ENCODE measurements at regions not wholly inside any gene's neighbourhood (a gene's known extent, or its start where the extent isn't known, plus 50 kb on each side); places are given as distances from the start of the nearest gene placed in this dataset.

DNA sequence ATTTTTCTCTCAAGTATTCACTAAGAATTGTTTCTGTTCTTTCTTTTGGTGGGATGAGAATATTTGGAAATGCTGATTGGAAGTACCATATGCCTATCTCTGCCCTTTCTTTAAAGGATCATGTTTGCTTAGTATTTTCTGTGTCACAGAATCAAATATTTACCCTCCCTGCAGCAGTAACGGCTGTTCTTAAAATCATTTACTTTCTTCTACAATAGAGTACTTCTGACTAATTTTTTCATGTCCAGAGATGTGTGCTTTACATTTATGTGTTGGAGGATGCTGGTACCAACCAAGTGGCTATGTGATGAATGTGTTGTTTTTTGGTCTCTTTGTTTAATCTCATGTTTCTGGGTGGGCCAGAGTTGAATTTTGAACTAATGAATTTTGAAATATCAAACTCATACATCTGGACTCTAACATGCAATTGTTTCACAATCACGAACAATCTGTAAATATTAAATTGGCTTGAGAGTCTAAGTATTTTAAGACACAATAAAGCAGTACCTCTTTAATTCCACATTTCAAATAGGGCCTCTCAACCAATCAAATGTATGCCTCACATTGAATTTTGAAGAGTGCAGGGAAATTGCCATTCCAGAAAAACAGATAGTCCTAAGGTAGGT is 59.4 kb upstream of the ARSJ start:
- no peaks in the 10 kb centered on the region for H3K4me1 ChIP-seq (ENCODE audit: control insufficient read depth in 1 of 2, insufficient read depth in 2 of 2, low read length in 2 of 2)
- H3K4me1 Mint-ChIP-seq: no peaks in the 10 kb centered on the region
- no CpG with 5 or more reads among the region's 2 CpGs for WGBS (ENCODE audit: insufficient coverage)
- H3K9ac ChIP-seq (ENCODE audit: insufficient read depth, low read length, poor library complexity, severe bottlenecking): no peak overlapping the region
- no peak overlapping the region for H3K27ac Mint-ChIP-seq
- no peak overlapping the region for H2AFZ ChIP-seq (ENCODE audit: insufficient read depth, low read depth, low read length, poor library complexity, severe bottlenecking)
- H3K9me3 Mint-ChIP-seq: peaks cover 0 to 2% (median 0%) of the 10 kb centered on the region in 7 donors
- no peak overlapping the region for H3K4me3 Mint-ChIP-seq
- no peaks in the 10 kb centered on the region for H3K79me2 ChIP-seq (ENCODE audit: insufficient read depth, low read length)
- no peak for DNase-seq
- peaks cover 0 to 1% (median 1%) of the 10 kb centered on the region in 3 donors for H3K27me3 Mint-ChIP-seq (ENCODE audit: low read depth in 3 of 3)
- H3K27ac ChIP-seq (ENCODE audit: low read depth in 1 of 2, low read length in 2 of 2): no peak overlapping the region
- H3K4me2 ChIP-seq (replicated peaks; ENCODE audit: extremely low read depth, low read length, poor library complexity, severe bottlenecking): no peak overlapping the region
- H3K27me3 ChIP-seq (ENCODE audit: control insufficient read depth in 2 of 2, insufficient read depth in 2 of 2, low read length in 2 of 2): no peaks in the 10 kb centered on the region
- H3K4me3 ChIP-seq (replicated peaks in 1 of 3; ENCODE audit: low read depth in 2 of 3, low read length in 3 of 3): no peak overlapping the region
- H3K36me3 ChIP-seq (replicated peaks in 1 of 2; ENCODE audit: control insufficient read depth in 1 of 2, insufficient read depth in 2 of 2, low read length in 2 of 2): no peaks in the 10 kb centered on the region
- H4K20me1 ChIP-seq (ENCODE audit: insufficient read depth, low read length): no peaks in the 10 kb centered on the region
- no peaks in the 10 kb centered on the region for H3K36me3 Mint-ChIP-seq
- intact Hi-C loops (cut with micrococcal nuclease): no loop called here
- no peaks in the 10 kb centered on the region for H3K9me3 ChIP-seq (replicated peaks in 1 of 2; ENCODE audit: control insufficient read depth in 1 of 2, insufficient read depth in 1 of 2, low read length in 2 of 2)
- no peak for TF ChIP-seq CTCF (IDR thresholded peaks at IDR 0.05)

DNA sequence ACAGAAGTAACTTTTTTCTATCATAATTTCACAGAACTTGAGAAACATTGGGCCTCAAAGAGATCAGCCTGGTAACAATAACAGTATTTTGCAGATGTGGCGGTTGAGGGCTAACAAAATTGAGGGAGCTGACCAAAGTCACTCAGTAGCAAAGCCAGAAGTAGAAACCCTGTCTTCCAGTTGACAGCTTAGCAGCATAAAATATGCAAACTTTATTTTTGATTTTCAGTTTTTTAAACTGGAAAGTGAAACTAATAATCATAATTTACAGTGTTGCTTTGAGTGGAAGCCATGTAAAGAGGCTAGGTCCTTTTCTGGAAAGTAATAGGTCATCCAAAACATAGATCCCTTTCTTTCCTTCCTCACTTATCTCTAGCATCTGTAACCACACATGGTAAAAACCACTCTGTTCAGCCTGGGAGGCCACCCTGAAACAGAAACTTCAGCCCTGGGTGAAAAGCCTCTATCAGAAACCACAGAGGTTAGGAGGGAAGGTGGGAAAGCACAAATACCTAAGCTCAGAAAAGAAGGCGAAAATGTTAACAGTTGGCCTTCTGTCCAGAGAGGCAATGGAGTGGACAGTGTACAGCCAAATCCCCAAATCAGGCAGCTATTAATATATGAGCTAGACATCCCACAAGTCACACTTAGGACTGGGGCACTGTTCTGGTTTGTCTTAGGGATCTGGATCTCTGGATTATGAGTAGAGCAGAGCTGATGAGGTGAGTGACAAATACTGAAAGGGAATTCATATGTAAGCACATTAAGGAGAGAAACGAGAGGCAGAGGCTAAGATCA is 61.1 kb upstream of the ARSJ start:
- Histone ChIP-seq H3K79me2 (ENCODE audit: insufficient read depth, low read length) (no peaks in the 10 kb centered on the region), H3K4me3 (replicated peaks in 1 of 3; ENCODE audit: low read depth in 2 of 3, low read length in 3 of 3) (no peak overlapping the region), H3K4me2 (replicated peaks; ENCODE audit: extremely low read depth, low read length, poor library complexity, severe bottlenecking) (no peak overlapping the region), H3K27me3 (ENCODE audit: control insufficient read depth in 2 of 2, insufficient read depth in 2 of 2, low read length in 2 of 2) (no peaks in the 10 kb centered on the region), H3K4me1 (ENCODE audit: control insufficient read depth in 1 of 2, insufficient read depth in 2 of 2, low read length in 2 of 2) (no peaks in the 10 kb centered on the region), H3K9ac (ENCODE audit: insufficient read depth, low read length, poor library complexity, severe bottlenecking) (no peak overlapping the region), H4K20me1 (ENCODE audit: insufficient read depth, low read length) (no peaks in the 10 kb centered on the region), H3K36me3 (replicated peaks in 1 of 2; ENCODE audit: control insufficient read depth in 1 of 2, insufficient read depth in 2 of 2, low read length in 2 of 2) (no peaks in the 10 kb centered on the region), H3K27ac (ENCODE audit: low read depth in 1 of 2, low read length in 2 of 2) (no peak overlapping the region), H2AFZ (ENCODE audit: insufficient read depth, low read depth, low read length, poor library complexity, severe bottlenecking) (no peak overlapping the region), H3K9me3 (replicated peaks in 1 of 2; ENCODE audit: control insufficient read depth in 1 of 2, insufficient read depth in 1 of 2, low read length in 2 of 2) (peaks cover 0 to 9% of the 10 kb centered on the region in 2 donors)
- Mint-ChIP-seq H3K27ac (no peak overlapping the region), H3K36me3 (no peaks in the 10 kb centered on the region), H3K4me1 (no peaks in the 10 kb centered on the region), H3K4me3 (no peak overlapping the region), H3K27me3 (ENCODE audit: low read depth in 3 of 3) (peaks cover 0 to 1% (median 1%) of the 10 kb centered on the region in 3 donors), H3K9me3 (peaks cover 0 to 7% (median 5%) of the 10 kb centered on the region in 7 donors)
- no peak for DNase-seq
- intact Hi-C loops (cut with micrococcal nuclease): no loop called here
- WGBS (ENCODE audit: insufficient coverage): no CpG with 5 or more reads among the region's 3 CpGs
- TF ChIP-seq CTCF (IDR thresholded peaks at IDR 0.05): no peak

All from CD14-positive monocyte (primary cell).